H1 (cell line): ENCODE measurements at regions not wholly inside any gene's neighbourhood (a gene's known extent, or its start where the extent isn't known, plus 50 kb on each side); places are given as distances from the start of the nearest gene placed in this dataset.

Source experiments
- CTCF ChIA-PET: fragments of 300-600 bp; sonication (Branson Sonifier 250); formaldehyde crosslinking; loops from one replicate; lab custom pipeline; 2021; ENCODE audit not compliant: partially characterized antibody; lab: Charles Lee
- POLR2A ChIA-PET: fragments of 300-600 bp; sonication (Branson Sonifier 250); formaldehyde crosslinking; loops from one replicate; lab custom pipeline; 2021; ENCODE audit warnings: inconsistent platforms; ENCODE audit not compliant: partially characterized antibody; lab: Charles Lee
- DNase-seq, 2 experiments: peaks; one replicate each; pipeline versions ENCODE4 v3.0.0 to v3.0.0-alpha.2; 2010 to 2022; ENCODE audit warnings: low spot score in 2 of 2, low read depth in 1 of 2, mixed read lengths in 1 of 2
- FAIRE-seq: peaks from 2 replicates; lab custom pipeline; 2011; peaks lifted over from hg19 to GRCh38; lab: Jason Lieb, UNC
- H2AFZ ChIP-seq: 2 replicates; pipeline ENCODE4 v1.8.1; 2012; ENCODE audit warnings: low read length, inconsistent platforms
- H2AK5ac ChIP-seq: 2 replicates; pipeline ENCODE4 v1.6.1; 2013; ENCODE audit warnings: low read depth, low read length
- H2BK120ac ChIP-seq: replicated peaks from 2 replicates; pipeline ENCODE3; 2013; ENCODE audit warnings: low read depth, low read length, inconsistent platforms
- H2BK12ac ChIP-seq: 2 replicates; pipeline ENCODE4 v1.6.1; 2013; ENCODE audit warnings: low read depth, low read length
- H2BK15ac ChIP-seq: 2 replicates; pipeline ENCODE4 v1.6.1; 2013; ENCODE audit warnings: low read length
- H2BK20ac ChIP-seq: 2 replicates; pipeline ENCODE4 v1.6.1; 2013; ENCODE audit warnings: low read length
- H2BK5ac ChIP-seq: 2 replicates; pipeline ENCODE4 v1.6.1; 2013; ENCODE audit warnings: low read depth, low read length
- H3K14ac ChIP-seq: 2 replicates; pipeline ENCODE4 v1.6.1; 2013; ENCODE audit warnings: inconsistent platforms; ENCODE audit not compliant: insufficient read length
- H3K18ac ChIP-seq: 2 replicates; pipeline ENCODE4 v1.6.1; 2013; ENCODE audit warnings: low read length; ENCODE audit errors: extremely low read depth
- H3K23ac ChIP-seq: 2 replicates; pipeline ENCODE4 v1.6.1; 2013; ENCODE audit warnings: inconsistent platforms; ENCODE audit not compliant: insufficient read length
- H3K23me2 ChIP-seq: 2 replicates; pipeline ENCODE4 v1.6.1; 2013; ENCODE audit warnings: low read depth, low read length
- H3K27ac ChIP-seq: 2 replicates; pipeline ENCODE4 v1.6.1; 2011; ENCODE audit warnings: low read depth, low read length, inconsistent platforms
- H3K27me3 ChIP-seq, 4 experiments: replicated peaks in 1 of 4; 1 replicate in 1 of 4; 2 replicates in 3 of 4; pipeline versions ENCODE4 v1.6.1 to v1.8.1; 2011 to 2013; ENCODE audit warnings: low read length in 3 of 4, mild to moderate bottlenecking in 3 of 4, inconsistent platforms in 2 of 4, mixed read lengths in 2 of 4, moderate library complexity in 1 of 4; ENCODE audit not compliant: control insufficient read depth in 3 of 4, insufficient read depth in 3 of 4; ENCODE audit errors: extremely low read depth in 1 of 4
- H3K36me3 ChIP-seq, 4 experiments: 2 replicates each; pipeline versions ENCODE4 v1.6.1 to v1.8.1; 2011 to 2013; ENCODE audit warnings: mild to moderate bottlenecking in 4 of 4, low read length in 3 of 4, moderate library complexity in 2 of 4, control low read depth in 1 of 4, inconsistent platforms in 1 of 4; ENCODE audit not compliant: insufficient read depth in 4 of 4, control insufficient read depth in 2 of 4
- H3K4ac ChIP-seq: replicated peaks from 2 replicates; pipeline ENCODE3; 2013; ENCODE audit warnings: low read length, low read depth, mixed read lengths, inconsistent platforms; ENCODE audit not compliant: insufficient read length
- H3K4me1 ChIP-seq, 4 experiments: replicated peaks in 1 of 4; 1 replicate in 1 of 4; 2 replicates in 3 of 4; pipeline versions ENCODE4 v1.6.1 to v1.8.1; 2011 to 2013; ENCODE audit warnings: low read length in 3 of 4, inconsistent platforms in 2 of 4, mixed read lengths in 1 of 4; ENCODE audit not compliant: insufficient read depth in 4 of 4, control insufficient read depth in 3 of 4
- H3K4me2 ChIP-seq, 2 experiments: 2 replicates each; pipeline versions ENCODE4 v1.6.1 to v1.8.1; 2011 to 2013; ENCODE audit warnings: low read depth in 2 of 2, low read length in 2 of 2, control low read depth in 1 of 2, inconsistent platforms in 1 of 2, mild to moderate bottlenecking in 1 of 2; ENCODE audit not compliant: insufficient read depth in 1 of 2
- H3K4me3 ChIP-seq, 4 experiments: fragments of 200-600, 300-600 bp in 1 of 4; sonication (generic), shearing (Covaris generic), sonication (Bioruptor Twin) in 1 of 4; 2 replicates each; pipeline versions ENCODE4 v1.5.1 to v1.8.1; 2011 to 2016; ENCODE audit warnings: low read length in 4 of 4, low read depth in 3 of 4, control low read depth in 2 of 4, inconsistent platforms in 2 of 4, mild to moderate bottlenecking in 2 of 4, mixed read lengths in 1 of 4, moderate library complexity in 1 of 4; ENCODE audit not compliant: insufficient read depth in 2 of 4; ENCODE audit errors: extremely low read depth in 1 of 4
- H3K56ac ChIP-seq: replicated peaks from 2 replicates; pipeline ENCODE3; 2013; ENCODE audit warnings: low read depth, mild to moderate bottlenecking, mixed read lengths, low read length, inconsistent platforms; ENCODE audit not compliant: insufficient read length
- H3K79me1 ChIP-seq: 2 replicates; pipeline ENCODE4 v1.6.1; 2013; ENCODE audit warnings: low read depth, low read length, control low read depth
- H3K79me2 ChIP-seq, 2 experiments: 2 replicates each; pipeline versions ENCODE4 v1.6.1 to v1.8.1; 2012 to 2013; ENCODE audit warnings: low read length in 2 of 2, mild to moderate bottlenecking in 2 of 2, inconsistent platforms in 1 of 2; ENCODE audit not compliant: insufficient read depth in 2 of 2, control insufficient read depth in 1 of 2
- H3K9ac ChIP-seq, 4 experiments: replicated peaks in 1 of 4; 1 replicate in 1 of 4; 2 replicates in 3 of 4; pipeline versions ENCODE4 v1.6.1 to v1.8.1; 2011 to 2013; ENCODE audit warnings: low read depth in 3 of 4, low read length in 3 of 4, control low read depth in 2 of 4, mild to moderate bottlenecking in 2 of 4, moderate library complexity in 2 of 4, inconsistent platforms in 1 of 4; ENCODE audit errors: extremely low read depth in 1 of 4
- H3K9me3 ChIP-seq, 2 experiments: 2 replicates each; pipeline versions ENCODE4 v1.6.1 to v1.8.1; 2012 to 2013; ENCODE audit warnings: mild to moderate bottlenecking in 2 of 2, moderate library complexity in 2 of 2, control low read depth in 1 of 2, inconsistent platforms in 1 of 2, low read depth in 1 of 2, low read length in 1 of 2, mixed read lengths in 1 of 2; ENCODE audit not compliant: insufficient read depth in 2 of 2
- H4K20me1 ChIP-seq, 2 experiments: replicated peaks in 1 of 2; 2 replicates each; pipeline versions ENCODE3 to v1.8.1; 2011 to 2013; ENCODE audit warnings: inconsistent platforms in 2 of 2, low read length in 2 of 2, mild to moderate bottlenecking in 1 of 2; ENCODE audit not compliant: insufficient read depth in 2 of 2, control insufficient read depth in 1 of 2
- H4K5ac ChIP-seq: 2 replicates; pipeline ENCODE4 v1.6.1; 2013; ENCODE audit warnings: low read length, low read depth, mixed read lengths, inconsistent platforms; ENCODE audit not compliant: insufficient read length
- H4K8ac ChIP-seq: 2 replicates; pipeline ENCODE4 v1.8.0; 2013; ENCODE audit warnings: mild to moderate bottlenecking, moderate library complexity, low read length, inconsistent platforms; ENCODE audit not compliant: insufficient read depth; ENCODE audit errors: extremely low read depth
- H4K91ac ChIP-seq: replicated peaks from 2 replicates; pipeline ENCODE3; 2013; ENCODE audit warnings: low read length, mixed read lengths, inconsistent platforms; ENCODE audit not compliant: insufficient read length
- BCL11A ChIP-seq, 2 experiments: IDR thresholded peaks; one replicate each; pipeline ENCODE4 v1.6.1; 2011; ENCODE audit warnings: low read depth in 2 of 2, low read length in 2 of 2, mild to moderate bottlenecking in 2 of 2
- CBX5 ChIP-seq: fragments of 300-800, 300-1000 bp; sonication (generic); IDR thresholded peaks from 2 replicates; pipeline ENCODE4 v1.7.1; 2016; ENCODE audit warnings: antibody characterized with exemption, low read length, low read depth
- CBX8 ChIP-seq: fragments of 300-800, 300-1000 bp; sonication (generic); IDR thresholded peaks from 2 replicates; pipeline ENCODE4 v1.7.1; 2016; ENCODE audit warnings: low read depth, low read length, borderline replicate concordance
- CHD1 ChIP-seq: IDR thresholded peaks from 2 replicates; pipeline ENCODE4 v1.6.1; 2012; ENCODE audit warnings: low read depth, low read length, improper control_type of control experiment
- JUN ChIP-seq: IDR thresholded peaks from 2 replicates; pipeline ENCODE4 v1.6.1; 2011; ENCODE audit warnings: low read depth, mild to moderate bottlenecking, improper control_type of control experiment, low read length
- KDM5A ChIP-seq: fragments of 200-600 bp; IDR thresholded peaks from 2 replicates; pipeline ENCODE4 v1.7.1; 2012; ENCODE audit warnings: mild to moderate bottlenecking, low read length, inconsistent platforms, mixed read lengths
- MAX ChIP-seq: IDR thresholded peaks from 2 replicates; pipeline ENCODE4 v1.6.1; 2012; ENCODE audit warnings: inconsistent platforms
- PHF8 ChIP-seq: fragments of 200-600 bp; sonication (generic); conservative IDR thresholded peaks from 2 replicates; pipeline ENCODE4 v1.7.1; 2012; ENCODE audit warnings: low read depth, mild to moderate bottlenecking, inconsistent platforms, low read length, moderate library complexity
- POU5F1 ChIP-seq: IDR thresholded peaks from 2 replicates; pipeline ENCODE4 v1.6.1; 2011; ENCODE audit warnings: low read depth, mild to moderate bottlenecking, low read length, moderate library complexity
- SUZ12 ChIP-seq: fragments of 200-600 bp; sonication (generic); IDR thresholded peaks from 2 replicates; pipeline ENCODE4 v1.6.1; 2012; ENCODE audit warnings: mild to moderate bottlenecking, inconsistent platforms, low read length, moderate library complexity, mixed read lengths
- TCF12 ChIP-seq: IDR thresholded peaks from 2 replicates; pipeline ENCODE4 v1.6.1; 2011; ENCODE audit warnings: low read depth, mild to moderate bottlenecking, low read length
- ZNF274 ChIP-seq: IDR thresholded peaks from 2 replicates; pipeline ENCODE4 v1.7.0; 2012; ENCODE audit warnings: low read length, borderline replicate concordance; ENCODE audit errors: extremely low read depth
- WGBS, 2 experiments: shearing (Covaris generic) in 1 of 2; methylation state at CpG; one replicate each; pipeline versions ENCODE4 v1.1.6 to v1.1.7; 2013 to 2015; ENCODE audit warnings: low lambda C conversion rate in 2 of 2, mixed read lengths in 2 of 2, inconsistent platforms in 1 of 2, low coverage in 1 of 2, missing lambda C conversion rate in 1 of 2; ENCODE audit not compliant: insufficient replicate concordance in 2 of 2, insufficient coverage in 1 of 2, insufficient read length in 1 of 2; ENCODE audit errors: extremely low coverage in 1 of 2, missing lambda C conversion rate in 1 of 2; 5-methylcytosine and 5-hydroxymethylcytosine counted together

GRCh38 chrX:17994429-17994828 is 133.3 kb upstream of the RAI2 start:
- no peak overlapping the region for H2AFZ ChIP-seq
- no peak overlapping the region for H4K91ac ChIP-seq
- FAIRE-seq (no peak), DNase-seq (no peak)
- H3K56ac ChIP-seq, result no peak overlapping the region
- no peak overlapping the region for H2BK20ac ChIP-seq
- H3K27me3 ChIP-seq, result no peaks in the 10 kb centered on the region
- H3K4me2 ChIP-seq, result no peak overlapping the region
- H4K20me1 ChIP-seq, result no peaks in the 10 kb centered on the region
- WGBS, 2 experiments, result 73% methylated on average over 2 of the region's 2 CpGs; no CpG with 5 or more reads in 1 of the 2 experiments
- no peak overlapping the region for H3K9ac ChIP-seq
- no peak overlapping the region for H3K4me3 ChIP-seq
- no peak overlapping the region for H3K4ac ChIP-seq
- no peaks in the 10 kb centered on the region for H3K36me3 ChIP-seq
- H2BK12ac ChIP-seq, result no peak overlapping the region
- H4K5ac ChIP-seq, result no peak overlapping the region
- H3K9me3 ChIP-seq, result no peaks in the 10 kb centered on the region
- no peak overlapping the region for H2BK120ac ChIP-seq
- POLR2A ChIA-PET, result no interaction called here
- no peak overlapping the region for H3K14ac ChIP-seq
- no peak overlapping the region for H2AK5ac ChIP-seq
- no peak overlapping the region for H3K27ac ChIP-seq
- no peaks in the 10 kb centered on the region for H3K23me2 ChIP-seq
- no peaks in the 10 kb centered on the region for H3K79me1 ChIP-seq
- H2BK5ac ChIP-seq, result no peak overlapping the region
- no peak overlapping the region for H2BK15ac ChIP-seq
- H4K8ac ChIP-seq, result no peak overlapping the region
- no peak for TF ChIP-seq BCL11A (IDR thresholded peaks at IDR 0.05; ENCODE audit: low read depth in 2 of 2, low read length in 2 of 2)
- TF ChIP-seq POU5F1, result no peak
- TF ChIP-seq MAX, result no peak
- no peak for TF ChIP-seq ZNF274
- no peak for TF ChIP-seq CHD1
- TF ChIP-seq SUZ12, result no peak
- TF ChIP-seq CBX5, result no peak
- no peak for TF ChIP-seq JUN
- no peak for TF ChIP-seq PHF8
- no peak for TF ChIP-seq KDM5A
- no peak for TF ChIP-seq TCF12
- no peak for TF ChIP-seq CBX8
- TF ChIP-seq, all 59 proteins: peak for 0
- H3K23ac ChIP-seq, result no peak overlapping the region
- H3K18ac ChIP-seq, result no peak overlapping the region
- CTCF ChIA-PET, result no interaction called here
- no peaks in the 10 kb centered on the region for H3K79me2 ChIP-seq
- H3K4me1 ChIP-seq, result no peaks in the 10 kb centered on the region
